ENCODE measurements at regions not wholly inside any gene's neighbourhood (a gene's known extent, or its start where the extent isn't known, plus 50 kb on each side); places are given as distances from the start of the nearest gene placed in this dataset.
A peak's percentile ranks its signal among the peaks of the same experiment; 100 is the strongest.

GRCh38 chr1:34500451-34500850 is 254.4 kb upstream of the GJB5 start:
- Histone ChIP-seq H3K4me1 (no peaks in the 10 kb centered on the region), H3K27me3 (replicated peaks; ENCODE audit: control insufficient read depth, insufficient read depth, low read length) (no peaks in the 10 kb centered on the region), H3K4me3 (ENCODE audit: low read depth, low read length) (no peak overlapping the region), H3K36me3 (ENCODE audit: control insufficient read depth, insufficient read depth, low read length) (no peaks in the 10 kb centered on the region), H3K9me3 (no peaks in the 10 kb centered on the region)
- intact Hi-C loops (cut with micrococcal nuclease; ENCODE audit: unreplicated experiment): no loop called here
- Mint-ChIP-seq H3K9me3 (ENCODE audit: unreplicated experiment) (no peaks in the 10 kb centered on the region), H3K4me3 (ENCODE audit: unreplicated experiment) (no peak overlapping the region), H3K27me3 (ENCODE audit: insufficient read depth, unreplicated experiment) (no peaks in the 10 kb centered on the region), H3K27ac (ENCODE audit: unreplicated experiment) (no peak overlapping the region), H3K4me1 (ENCODE audit: low read depth, unreplicated experiment) (no peaks in the 10 kb centered on the region), H3K36me3 (ENCODE audit: insufficient read depth, unreplicated experiment) (no peaks in the 10 kb centered on the region)
- DNase-seq: peak in 1 of 2 experiments; percentile 44
- CTCF ChIA-PET: no interaction called here
- POLR2A ChIA-PET: no interaction called here
- BruUV-seq (replicated peaks): no TSS peak
- no peak for TF ChIP-seq CTCF (IDR thresholded peaks at IDR 0.05; ENCODE audit: insufficient read depth in 1 of 2, low read depth in 1 of 2, low read length in 1 of 2, severe bottlenecking in 1 of 2, unreplicated experiment in 1 of 2)

- no peak for DNase-seq
- H3K4me1 Mint-ChIP-seq (ENCODE audit: low read depth, unreplicated experiment): no peaks in the 10 kb centered on the region
- no TSS peak for BruUV-seq (replicated peaks)
- Histone ChIP-seq H3K36me3 (ENCODE audit: control insufficient read depth, insufficient read depth, low read length) (no peaks in the 10 kb centered on the region), H3K27me3 (replicated peaks; ENCODE audit: control insufficient read depth, insufficient read depth, low read length) (no peaks in the 10 kb centered on the region), H3K4me1 (no peaks in the 10 kb centered on the region), H3K9me3 (0 out of 2 replicates have a peak, but pooled peaks cover 3% of the 10 kb centered on the region), H3K4me3 (ENCODE audit: low read depth, low read length) (no peak overlapping the region)
- H3K9me3 Mint-ChIP-seq (ENCODE audit: unreplicated experiment): peaks cover 15% of the 10 kb centered on the region
- no peak for TF ChIP-seq CTCF (IDR thresholded peaks at IDR 0.05; ENCODE audit: insufficient read depth in 1 of 2, low read depth in 1 of 2, low read length in 1 of 2, severe bottlenecking in 1 of 2, unreplicated experiment in 1 of 2)
- H3K36me3 Mint-ChIP-seq (ENCODE audit: insufficient read depth, unreplicated experiment): no peaks in the 10 kb centered on the region
- H3K27ac Mint-ChIP-seq (ENCODE audit: unreplicated experiment): no peak overlapping the region
- POLR2A ChIA-PET: no interaction called here
- no peak overlapping the region for H3K4me3 Mint-ChIP-seq (ENCODE audit: unreplicated experiment)
- intact Hi-C loops (cut with micrococcal nuclease; ENCODE audit: unreplicated experiment): no loop called here
- CTCF ChIA-PET: no interaction called here
- H3K27me3 Mint-ChIP-seq (ENCODE audit: insufficient read depth, unreplicated experiment): no peaks in the 10 kb centered on the region
Observed at GRCh38 chr1:34511802-34512201, 243.0 kb upstream of the GJB5 start.

- ChIA-PET POLR2A (no interaction called here), CTCF (no interaction called here)
- H3K27me3 ChIP-seq (replicated peaks; ENCODE audit: control insufficient read depth, insufficient read depth, low read length): no peaks in the 10 kb centered on the region
- no peaks in the 10 kb centered on the region for H3K4me1 ChIP-seq
- Mint-ChIP-seq H3K27me3 (ENCODE audit: insufficient read depth, unreplicated experiment) (no peaks in the 10 kb centered on the region), H3K36me3 (ENCODE audit: insufficient read depth, unreplicated experiment) (no peaks in the 10 kb centered on the region), H3K9me3 (ENCODE audit: unreplicated experiment) (no peaks in the 10 kb centered on the region), H3K4me3 (ENCODE audit: unreplicated experiment) (no peak overlapping the region), H3K4me1 (ENCODE audit: low read depth, unreplicated experiment) (no peaks in the 10 kb centered on the region), H3K27ac (ENCODE audit: unreplicated experiment) (no peak overlapping the region)
- BruUV-seq (replicated peaks): no TSS peak
- no peaks in the 10 kb centered on the region for H3K9me3 ChIP-seq
- H3K36me3 ChIP-seq (ENCODE audit: control insufficient read depth, insufficient read depth, low read length): no peaks in the 10 kb centered on the region
- no peak for TF ChIP-seq CTCF (IDR thresholded peaks at IDR 0.05; ENCODE audit: insufficient read depth in 1 of 2, low read depth in 1 of 2, low read length in 1 of 2, severe bottlenecking in 1 of 2, unreplicated experiment in 1 of 2)
- no peak for DNase-seq
- no peak overlapping the region for H3K4me3 ChIP-seq (ENCODE audit: low read depth, low read length)
- intact Hi-C loops (cut with micrococcal nuclease; ENCODE audit: unreplicated experiment): no loop called here
Observed at GRCh38 chr1:34518146-34518699, 236.6 kb upstream of the GJB5 start.
